ENCODE measurements at regions not wholly inside any gene's neighbourhood (a gene's known extent, or its start where the extent isn't known, plus 50 kb on each side); places are given as distances from the start of the nearest gene placed in this dataset.

- TF ChIP-seq ZBTB49 (tag by site-specific recombination; IDR thresholded peaks at IDR 0.05; ENCODE audit: low read depth) = no peak
- TF ChIP-seq ZNF677 (tag by site-specific recombination; IDR thresholded peaks at IDR 0.05) = no peak
- no peak for TF ChIP-seq ZNF169 (tag by site-specific recombination; IDR thresholded peaks at IDR 0.05)
- TF ChIP-seq ZSCAN5A (tag by site-specific recombination; IDR thresholded peaks at IDR 0.05) = no peak
- TF ChIP-seq YY1 (tag by site-specific recombination; IDR thresholded peaks at IDR 0.05) = no peak
- TF ChIP-seq ZNF623 (tag by site-specific recombination; IDR thresholded peaks at IDR 0.05) = no peak
- no peak for TF ChIP-seq ZNF777 (tag by site-specific recombination; IDR thresholded peaks at IDR 0.05; ENCODE audit: borderline replicate concordance)
- no peak for TF ChIP-seq BCL11B (tag by site-specific recombination; IDR thresholded peaks at IDR 0.05; ENCODE audit: low read depth)
- no peak for TF ChIP-seq ZNF341 (tag by site-specific recombination; IDR thresholded peaks at IDR 0.05; ENCODE audit: low read depth)
- TF ChIP-seq, protein P1, sequence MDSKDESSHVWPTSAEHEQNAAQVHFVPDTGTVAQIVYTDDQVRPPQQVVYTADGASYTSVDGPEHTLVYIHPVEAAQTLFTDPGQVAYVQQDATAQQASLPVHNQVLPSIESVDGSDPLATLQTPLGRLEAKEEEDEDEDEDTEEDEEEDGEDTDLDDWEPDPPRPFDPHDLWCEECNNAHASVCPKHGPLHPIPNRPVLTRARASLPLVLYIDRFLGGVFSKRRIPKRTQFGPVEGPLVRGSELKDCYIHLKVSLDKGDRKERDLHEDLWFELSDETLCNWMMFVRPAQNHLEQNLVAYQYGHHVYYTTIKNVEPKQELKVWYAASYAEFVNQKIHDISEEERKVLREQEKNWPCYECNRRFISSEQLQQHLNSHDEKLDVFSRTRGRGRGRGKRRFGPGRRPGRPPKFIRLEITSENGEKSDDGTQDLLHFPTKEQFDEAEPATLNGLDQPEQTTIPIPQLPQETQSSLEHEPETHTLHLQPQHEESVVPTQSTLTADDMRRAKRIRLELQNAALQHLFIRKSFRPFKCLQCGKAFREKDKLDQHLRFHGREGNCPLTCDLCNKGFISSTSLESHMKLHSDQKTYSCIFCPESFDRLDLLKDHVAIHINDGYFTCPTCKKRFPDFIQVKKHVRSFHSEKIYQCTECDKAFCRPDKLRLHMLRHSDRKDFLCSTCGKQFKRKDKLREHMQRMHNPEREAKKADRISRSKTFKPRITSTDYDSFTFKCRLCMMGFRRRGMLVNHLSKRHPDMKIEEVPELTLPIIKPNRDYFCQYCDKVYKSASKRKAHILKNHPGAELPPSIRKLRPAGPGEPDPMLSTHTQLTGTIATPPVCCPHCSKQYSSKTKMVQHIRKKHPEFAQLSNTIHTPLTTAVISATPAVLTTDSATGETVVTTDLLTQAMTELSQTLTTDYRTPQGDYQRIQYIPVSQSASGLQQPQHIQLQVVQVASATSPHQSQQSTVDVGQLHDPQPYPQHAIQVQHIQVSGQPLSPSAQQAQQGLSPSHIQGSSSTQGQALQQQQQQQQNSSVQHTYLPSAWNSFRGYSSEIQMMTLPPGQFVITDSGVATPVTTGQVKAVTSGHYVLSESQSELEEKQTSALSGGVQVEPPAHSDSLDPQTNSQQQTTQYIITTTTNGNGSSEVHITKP (tag by site-specific recombination; IDR thresholded peaks at IDR 0.05) = no peak
- TF ChIP-seq ZNF211 (tag by site-specific recombination; IDR thresholded peaks at IDR 0.05; ENCODE audit: low read depth) = no peak
- no peak for TF ChIP-seq SP2 (tag by site-specific recombination; IDR thresholded peaks at IDR 0.05)
- TF ChIP-seq YY2 (tag by site-specific recombination; IDR thresholded peaks at IDR 0.05) = no peak
- TF ChIP-seq ZNF555 (tag by site-specific recombination; conservative IDR thresholded peaks at IDR 0.05) = no peak
- TF ChIP-seq ZSCAN23 (tag by site-specific recombination; IDR thresholded peaks at IDR 0.05) = no peak
- no peak for TF ChIP-seq ZNF2 (tag by site-specific recombination; IDR thresholded peaks at IDR 0.05)
- TF ChIP-seq, protein P2, sequence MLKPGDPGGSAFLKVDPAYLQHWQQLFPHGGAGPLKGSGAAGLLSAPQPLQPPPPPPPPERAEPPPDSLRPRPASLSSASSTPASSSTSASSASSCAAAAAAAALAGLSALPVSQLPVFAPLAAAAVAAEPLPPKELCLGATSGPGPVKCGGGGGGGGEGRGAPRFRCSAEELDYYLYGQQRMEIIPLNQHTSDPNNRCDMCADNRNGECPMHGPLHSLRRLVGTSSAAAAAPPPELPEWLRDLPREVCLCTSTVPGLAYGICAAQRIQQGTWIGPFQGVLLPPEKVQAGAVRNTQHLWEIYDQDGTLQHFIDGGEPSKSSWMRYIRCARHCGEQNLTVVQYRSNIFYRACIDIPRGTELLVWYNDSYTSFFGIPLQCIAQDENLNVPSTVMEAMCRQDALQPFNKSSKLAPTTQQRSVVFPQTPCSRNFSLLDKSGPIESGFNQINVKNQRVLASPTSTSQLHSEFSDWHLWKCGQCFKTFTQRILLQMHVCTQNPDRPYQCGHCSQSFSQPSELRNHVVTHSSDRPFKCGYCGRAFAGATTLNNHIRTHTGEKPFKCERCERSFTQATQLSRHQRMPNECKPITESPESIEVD (tag by site-specific recombination; IDR thresholded peaks at IDR 0.05) = peak; percentile 92
- TF ChIP-seq ZNF488 (tag by site-specific recombination; IDR thresholded peaks at IDR 0.05) = no peak
- TF ChIP-seq ZBTB20 (tag by site-specific recombination; IDR thresholded peaks at IDR 0.05) = no peak
- TF ChIP-seq ZNF843 (tag by site-specific recombination; IDR thresholded peaks at IDR 0.05) = 0 out of 2 replicates have a peak, but pooled peaks have one; percentile 44
- no peak for TF ChIP-seq ZNF221 (tag by site-specific recombination; IDR thresholded peaks at IDR 0.05; ENCODE audit: borderline replicate concordance)
- TF ChIP-seq, protein P3, sequence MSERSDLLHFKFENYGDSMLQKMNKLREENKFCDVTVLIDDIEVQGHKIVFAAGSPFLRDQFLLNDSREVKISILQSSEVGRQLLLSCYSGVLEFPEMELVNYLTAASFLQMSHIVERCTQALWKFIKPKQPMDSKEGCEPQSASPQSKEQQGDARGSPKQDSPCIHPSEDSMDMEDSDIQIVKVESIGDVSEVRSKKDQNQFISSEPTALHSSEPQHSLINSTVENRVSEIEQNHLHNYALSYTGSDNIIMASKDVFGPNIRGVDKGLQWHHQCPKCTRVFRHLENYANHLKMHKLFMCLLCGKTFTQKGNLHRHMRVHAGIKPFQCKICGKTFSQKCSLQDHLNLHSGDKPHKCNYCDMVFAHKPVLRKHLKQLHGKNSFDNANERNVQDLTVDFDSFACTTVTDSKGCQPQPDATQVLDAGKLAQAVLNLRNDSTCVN (tag by site-specific recombination; optimal IDR thresholded peaks at IDR 0.05) = no peak
- no peak for TF ChIP-seq ZNF596 (tag by site-specific recombination; IDR thresholded peaks at IDR 0.05)
- TF ChIP-seq KLF17 (tag by site-specific recombination; IDR thresholded peaks at IDR 0.05) = no peak
- TF ChIP-seq SCRT1 (tag by site-specific recombination; IDR thresholded peaks at IDR 0.05; ENCODE audit: borderline replicate concordance) = no peak
- peak; percentile 31; the same call in 1 of the 2 replicates for TF ChIP-seq IKZF3 (tag by site-specific recombination; IDR thresholded peaks at IDR 0.05)
- no peak for TF ChIP-seq ZNF473 (tag by site-specific recombination; IDR thresholded peaks at IDR 0.05)
These were observed 251.5 kb downstream of the PTPRC start (continued) for GRCh38 chr1:198890214-198890930.

Measured in HEK293 (cell line).